Islet of Langerhans (tissue), 1 donor: ENCODE measurements at regions not wholly inside any gene's neighbourhood (a gene's known extent, or its start where the extent isn't known, plus 50 kb on each side); places are given as distances from the start of the nearest gene placed in this dataset.
"Not testable (repeated sequence)": the region's sequence is repeated elsewhere in the genome, so short reads cannot be mapped to it uniquely, and the experiment has no call there.

Experiments
- FAIRE-seq: peaks from one replicate; lab custom pipeline; 2011; peaks lifted over from hg19 to GRCh38; lab: Jason Lieb, UNC

- no peak for FAIRE-seq
Observed at GRCh38 chr6:938271-938905, 245.4 kb upstream of the EXOC2 start.

GRCh38 chr6:935582-935981, 242.6 kb upstream of the EXOC2 start:
- no peak for FAIRE-seq

DNA sequence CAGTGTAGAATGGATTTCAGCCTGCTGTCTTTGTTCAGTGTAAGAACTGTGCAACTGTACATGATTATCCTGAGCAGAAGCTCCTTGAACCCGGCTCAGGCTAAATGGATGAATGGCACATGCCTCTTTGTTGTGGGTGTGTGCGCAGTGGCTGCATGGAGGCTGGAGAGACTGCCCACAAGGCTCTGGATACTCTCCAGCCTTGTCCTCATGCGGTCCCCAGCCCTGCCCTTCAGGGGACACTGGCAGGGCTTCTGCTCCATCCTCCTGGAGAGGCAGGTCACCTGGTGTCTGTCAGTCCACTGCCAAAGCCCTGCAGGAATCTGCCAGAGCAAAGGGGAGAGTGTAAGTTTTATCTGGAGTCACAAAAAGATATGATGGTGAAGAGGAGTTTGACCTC, 241.7 kb upstream of the EXOC2 start:
- FAIRE-seq = no peak

DNA sequence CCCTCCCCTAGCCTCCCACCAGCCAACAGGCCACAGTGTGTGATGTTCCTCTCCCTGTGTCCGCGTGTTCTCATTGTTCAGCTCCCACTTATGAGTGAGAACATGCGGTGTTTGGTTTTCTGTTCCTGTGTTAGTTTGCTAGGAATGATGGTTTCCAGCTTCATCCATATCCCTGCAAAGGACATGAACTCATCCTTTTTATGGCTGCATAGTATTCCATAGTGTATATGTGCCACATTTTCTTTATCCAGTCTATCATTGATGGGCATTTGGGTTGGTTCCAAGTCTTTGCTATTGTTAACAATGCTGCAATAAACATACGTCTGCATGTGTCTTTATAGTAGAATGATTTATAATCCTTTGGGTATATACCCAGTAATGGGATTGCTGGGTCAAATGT, 239.0 kb upstream of the EXOC2 start:
- FAIRE-seq = not testable (repeated sequence)

GRCh38 chr6:927157-927556, 234.2 kb upstream of the EXOC2 start:
- no peak for FAIRE-seq

GRCh38 chr6:925656-926213, 232.8 kb upstream of the EXOC2 start:
- no peak for FAIRE-seq

GRCh38 chr6:924661-925060, 231.7 kb upstream of the EXOC2 start:
- FAIRE-seq = no peak

DNA sequence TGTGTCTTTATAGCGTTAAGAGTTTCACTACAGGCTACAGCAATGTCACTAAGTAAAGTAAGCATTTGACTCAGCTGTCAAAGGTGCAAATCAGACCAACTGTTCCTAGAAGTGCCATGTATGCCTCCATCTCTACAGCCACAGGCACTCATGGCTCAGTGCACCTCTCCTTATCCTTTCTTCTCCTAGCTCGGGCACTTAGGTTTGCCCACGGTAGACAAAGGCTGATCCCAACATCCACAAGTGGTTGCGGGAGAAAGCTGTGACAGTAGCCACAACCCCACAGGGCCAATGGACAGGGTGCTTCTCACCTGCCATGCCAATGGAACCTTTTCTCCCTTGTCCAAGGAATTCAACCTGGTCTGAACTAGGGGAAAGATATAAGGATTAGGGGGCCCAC, 228.5 kb upstream of the EXOC2 start:
- no peak for FAIRE-seq

DNA sequence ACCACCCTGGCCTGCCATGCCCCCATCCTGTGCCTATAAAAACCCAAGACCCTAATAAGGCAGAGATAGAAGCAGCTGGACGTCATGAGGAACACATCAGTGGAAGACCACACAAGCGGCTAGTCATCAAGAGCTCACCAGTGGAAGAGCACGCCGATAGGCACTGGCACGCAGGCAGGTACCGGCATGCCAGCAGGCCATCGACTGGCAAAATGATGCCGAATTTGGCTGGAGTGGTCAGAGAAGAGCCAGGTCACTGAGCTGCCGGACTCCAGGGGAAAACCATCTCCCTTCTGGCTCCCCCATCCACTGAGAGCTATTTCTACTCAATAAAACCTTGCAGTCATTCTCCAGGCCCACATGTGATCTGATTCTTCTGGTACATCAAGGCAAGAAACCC, 227.6 kb upstream of the EXOC2 start:
- no peak for FAIRE-seq

DNA sequence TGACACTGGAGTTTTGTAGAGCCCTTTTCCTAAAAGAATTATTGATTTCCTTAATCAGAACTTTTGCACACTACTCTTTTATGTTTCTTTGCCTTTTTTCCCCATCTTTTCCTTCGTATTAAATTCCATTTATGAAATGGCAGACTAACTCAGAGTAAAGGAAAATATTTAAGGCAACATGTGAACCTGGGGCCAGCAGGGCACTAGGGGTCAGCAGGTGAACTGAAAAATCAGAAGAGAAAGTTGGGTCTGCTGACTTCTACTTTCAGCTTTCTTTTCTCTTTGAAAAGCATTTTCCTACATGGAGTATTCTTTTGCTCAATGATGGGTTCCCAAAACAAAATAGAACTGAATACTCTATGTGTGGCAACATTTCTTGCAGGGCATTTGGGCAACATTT, 226.6 kb upstream of the EXOC2 start:
- no peak for FAIRE-seq

GRCh38 chr6:917939-918338, 225.0 kb upstream of the EXOC2 start:
- FAIRE-seq = no peak

DNA sequence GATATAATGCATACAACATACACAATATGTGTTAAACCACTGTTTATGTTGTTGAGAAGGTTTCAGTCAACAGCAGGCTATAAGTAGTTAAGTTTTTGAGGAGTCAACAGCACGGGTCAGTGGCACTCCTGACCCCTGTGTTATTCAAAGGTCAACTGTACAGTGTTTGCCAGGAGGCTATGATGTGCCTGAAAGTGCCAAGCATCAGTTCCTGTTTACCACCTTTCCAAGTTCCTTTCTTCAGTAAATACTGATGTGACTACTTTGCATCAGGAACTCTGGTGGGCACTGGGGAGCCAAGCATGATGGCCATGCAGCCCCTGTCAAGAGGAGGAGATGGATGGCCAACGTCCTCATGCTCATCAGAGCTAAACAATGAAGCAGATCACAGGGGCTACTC, 224.4 kb upstream of the EXOC2 start:
- FAIRE-seq = no peak

DNA sequence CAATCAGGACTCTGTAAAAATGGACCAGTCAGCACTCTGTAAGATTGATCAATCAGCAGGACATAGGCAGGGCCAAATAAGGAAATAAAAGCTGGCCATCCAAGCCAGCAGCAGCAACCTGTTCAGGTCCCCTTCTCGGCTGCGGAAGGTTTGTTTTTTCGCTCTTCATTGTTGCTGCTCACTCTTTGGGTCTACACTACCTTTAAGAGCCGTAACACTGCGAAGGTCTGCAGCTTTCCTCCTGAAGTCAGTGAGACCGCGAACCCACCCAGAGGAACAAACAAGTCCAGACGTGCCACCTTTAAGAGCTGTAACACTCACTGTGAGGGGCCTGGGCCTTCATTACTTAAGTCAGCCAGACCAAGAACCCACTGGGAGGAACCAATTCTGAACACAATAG, 223.2 kb upstream of the EXOC2 start:
- FAIRE-seq = no peak

GRCh38 chr6:912871-913835, 220.2 kb upstream of the EXOC2 start:
- no peak for FAIRE-seq

- no peak for FAIRE-seq
Observed at GRCh38 chr6:907928-908327, 215.0 kb upstream of the EXOC2 start.

- FAIRE-seq = no peak
Observed at GRCh38 chr6:906920-907319, 214.0 kb upstream of the EXOC2 start.

GRCh38 chr6:905556-905955, 212.6 kb upstream of the EXOC2 start:
- no peak for FAIRE-seq

DNA sequence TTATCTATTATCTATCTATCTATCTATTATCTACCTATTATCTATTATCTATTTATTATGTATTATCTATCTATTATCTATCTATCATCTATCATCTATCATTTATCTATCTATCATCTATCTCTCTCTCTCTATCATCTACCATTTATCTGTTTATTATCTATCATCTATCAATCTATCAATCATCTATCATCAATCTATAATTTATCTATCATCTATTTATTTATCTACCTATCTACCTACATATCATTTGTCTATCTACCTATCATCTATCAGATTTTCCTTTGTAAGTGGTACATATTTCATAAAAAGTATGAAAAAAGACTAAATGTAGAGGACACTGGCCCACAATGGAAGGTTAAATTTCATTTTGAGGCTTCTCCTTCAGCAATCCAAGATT, 212.1 kb upstream of the EXOC2 start:
- FAIRE-seq = no peak

DNA sequence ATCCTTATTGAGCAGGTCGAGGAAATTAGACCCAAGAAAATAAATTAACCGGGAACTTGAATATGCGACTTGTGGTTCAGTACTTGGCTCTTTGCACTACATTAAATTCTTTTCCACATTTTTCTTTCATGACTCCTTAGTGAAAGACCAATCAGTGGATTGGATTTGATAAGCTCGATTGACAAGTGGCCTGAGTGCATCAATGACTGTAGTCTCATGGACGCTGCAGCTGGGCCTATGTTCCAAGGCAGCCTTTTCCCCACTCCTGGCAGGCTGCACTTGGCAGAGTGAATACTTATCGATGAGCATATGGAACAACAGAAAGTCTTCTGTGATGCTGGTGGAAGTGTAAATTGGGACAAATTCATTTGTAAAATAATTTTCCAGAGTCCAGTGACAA, 210.8 kb upstream of the EXOC2 start:
- no peak for FAIRE-seq

DNA sequence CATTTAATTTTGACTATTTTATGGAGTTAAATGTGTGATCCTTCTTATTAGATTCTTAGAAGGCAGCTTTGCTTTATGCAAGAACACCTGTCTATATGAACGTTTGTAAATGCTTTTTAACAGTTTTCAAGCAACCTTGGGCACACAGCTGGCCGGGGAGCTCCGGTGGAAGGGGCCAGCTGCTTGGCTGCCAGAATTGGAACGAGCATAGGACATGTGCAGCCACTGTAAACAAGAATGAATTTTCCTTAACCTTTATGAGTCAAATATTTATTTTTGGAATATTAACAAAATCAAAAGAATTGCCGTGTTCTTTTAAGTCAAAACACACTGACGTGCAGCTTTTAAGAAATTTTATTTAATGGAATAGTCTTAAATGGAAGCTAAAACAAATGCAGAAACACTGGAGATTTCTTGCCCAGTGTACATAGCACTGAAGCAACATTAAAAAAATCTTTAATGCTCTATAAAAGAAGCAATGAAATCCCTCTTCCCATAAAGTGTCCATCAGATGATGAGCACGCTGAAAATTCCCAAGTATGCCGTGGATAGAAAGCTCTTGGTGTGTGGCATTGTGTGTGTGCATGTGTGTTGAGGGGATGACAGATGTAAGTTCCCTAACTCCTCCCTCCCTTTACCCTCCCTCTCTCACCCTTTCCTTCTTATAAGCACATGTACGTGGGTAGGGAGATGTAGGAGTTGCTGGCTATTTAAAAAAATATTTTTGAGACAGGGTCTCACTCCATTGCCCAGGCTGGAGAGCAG, 208.9 kb upstream of the EXOC2 start:
- FAIRE-seq = no peak

DNA sequence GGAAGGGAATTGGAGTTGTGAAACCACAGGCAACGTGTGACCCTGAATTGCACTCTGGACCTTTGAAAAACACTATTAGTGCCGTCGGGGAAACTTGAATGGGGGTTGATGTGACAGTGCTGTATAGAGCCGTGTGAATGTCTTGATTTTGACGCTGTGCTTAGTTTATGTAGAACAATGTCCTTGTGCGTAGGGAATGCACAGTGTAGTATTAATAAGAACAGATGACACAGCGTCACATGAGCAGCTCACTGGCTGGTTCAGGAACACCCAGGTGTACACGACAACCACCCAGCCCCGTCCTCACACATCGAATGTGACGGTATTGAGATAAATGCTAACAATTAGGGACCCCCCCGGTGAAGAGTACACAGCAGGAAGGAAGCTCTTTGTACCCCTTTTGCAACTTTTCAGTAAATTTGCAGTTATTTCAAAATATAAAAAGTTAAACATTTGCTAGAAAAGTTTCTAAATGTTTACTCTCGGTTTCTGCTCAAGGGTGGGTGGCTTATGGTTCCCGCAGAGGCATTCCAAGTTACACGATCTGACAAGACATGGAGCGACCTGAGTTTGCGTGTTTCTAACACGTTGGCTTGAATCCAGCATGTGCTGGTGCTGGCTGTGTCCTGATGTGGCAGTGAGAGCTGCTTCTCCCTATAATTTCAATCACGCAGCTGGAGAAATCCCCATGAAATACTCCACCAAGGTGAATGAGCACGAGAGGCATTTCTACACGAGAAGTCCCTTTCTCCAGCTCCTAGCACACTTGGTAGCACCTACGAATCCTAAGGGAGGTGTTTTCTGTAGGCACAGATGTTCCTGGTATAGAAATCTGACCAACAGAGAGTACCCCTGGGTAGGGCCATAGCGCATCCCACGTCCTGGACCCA, 208.0 kb upstream of the EXOC2 start:
- FAIRE-seq = no peak
